HFF-Myc (cell line): ENCODE measurements at regions not wholly inside any gene's neighbourhood (a gene's known extent, or its start where the extent isn't known, plus 50 kb on each side); places are given as distances from the start of the nearest gene placed in this dataset.

Experiments
- DNase-seq: peaks from one replicate; pipeline ENCODE4 v3.0.0-alpha.2; 2011; ENCODE audit warnings: low read depth; ENCODE audit errors: extremely low read depth
- H3K4me3 ChIP-seq: replicated peaks from 2 replicates; pipeline ENCODE4 v1.5.1; 2011; ENCODE audit warnings: low read depth, mild to moderate bottlenecking, control low read depth, low read length
- TF ChIP-seq, protein P1 (sequence below): IDR thresholded peaks from 2 replicates; pipeline ENCODE4 v1.5.1; 2012; ENCODE audit warnings: mild to moderate bottlenecking, low read depth, low read length, control low read depth; ENCODE audit errors: missing control alignments

DNA sequence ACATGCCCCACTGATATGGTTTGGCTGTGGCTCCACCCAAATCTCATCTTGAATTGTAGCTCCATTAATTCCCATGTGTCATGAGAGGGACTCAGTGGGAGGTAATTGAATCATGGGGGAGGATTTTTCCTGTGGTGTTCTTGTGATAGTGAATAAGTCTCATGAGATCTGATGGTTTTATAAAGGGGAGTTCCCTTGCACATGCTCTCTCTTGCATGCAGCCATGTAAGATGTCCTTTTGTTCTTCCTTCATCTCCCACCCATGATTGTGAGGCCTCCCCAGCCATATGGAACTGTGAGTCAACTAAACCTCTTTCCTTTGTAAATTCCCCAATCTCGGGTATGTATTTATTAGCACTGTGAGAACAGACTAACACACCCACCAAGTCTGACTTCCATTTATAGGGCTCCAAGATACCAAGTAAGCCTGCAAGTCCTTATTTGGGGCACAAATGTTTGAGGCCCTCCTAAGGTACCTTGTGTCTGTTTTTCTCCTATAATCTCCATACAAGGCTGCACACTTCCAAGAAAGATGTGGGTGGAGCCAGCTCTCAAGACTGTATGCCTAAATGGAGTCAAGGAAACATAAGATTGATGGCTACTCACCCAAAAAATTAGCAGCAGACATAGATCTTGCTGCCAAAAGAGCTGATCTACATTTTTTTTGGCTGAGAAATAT, 364.7 kb downstream of the TXNL1 start:
- DNase-seq: no peak
- no peak overlapping the region for H3K4me3 ChIP-seq
- TF ChIP-seq, protein P1, sequence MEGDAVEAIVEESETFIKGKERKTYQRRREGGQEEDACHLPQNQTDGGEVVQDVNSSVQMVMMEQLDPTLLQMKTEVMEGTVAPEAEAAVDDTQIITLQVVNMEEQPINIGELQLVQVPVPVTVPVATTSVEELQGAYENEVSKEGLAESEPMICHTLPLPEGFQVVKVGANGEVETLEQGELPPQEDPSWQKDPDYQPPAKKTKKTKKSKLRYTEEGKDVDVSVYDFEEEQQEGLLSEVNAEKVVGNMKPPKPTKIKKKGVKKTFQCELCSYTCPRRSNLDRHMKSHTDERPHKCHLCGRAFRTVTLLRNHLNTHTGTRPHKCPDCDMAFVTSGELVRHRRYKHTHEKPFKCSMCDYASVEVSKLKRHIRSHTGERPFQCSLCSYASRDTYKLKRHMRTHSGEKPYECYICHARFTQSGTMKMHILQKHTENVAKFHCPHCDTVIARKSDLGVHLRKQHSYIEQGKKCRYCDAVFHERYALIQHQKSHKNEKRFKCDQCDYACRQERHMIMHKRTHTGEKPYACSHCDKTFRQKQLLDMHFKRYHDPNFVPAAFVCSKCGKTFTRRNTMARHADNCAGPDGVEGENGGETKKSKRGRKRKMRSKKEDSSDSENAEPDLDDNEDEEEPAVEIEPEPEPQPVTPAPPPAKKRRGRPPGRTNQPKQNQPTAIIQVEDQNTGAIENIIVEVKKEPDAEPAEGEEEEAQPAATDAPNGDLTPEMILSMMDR: no peak

DNA sequence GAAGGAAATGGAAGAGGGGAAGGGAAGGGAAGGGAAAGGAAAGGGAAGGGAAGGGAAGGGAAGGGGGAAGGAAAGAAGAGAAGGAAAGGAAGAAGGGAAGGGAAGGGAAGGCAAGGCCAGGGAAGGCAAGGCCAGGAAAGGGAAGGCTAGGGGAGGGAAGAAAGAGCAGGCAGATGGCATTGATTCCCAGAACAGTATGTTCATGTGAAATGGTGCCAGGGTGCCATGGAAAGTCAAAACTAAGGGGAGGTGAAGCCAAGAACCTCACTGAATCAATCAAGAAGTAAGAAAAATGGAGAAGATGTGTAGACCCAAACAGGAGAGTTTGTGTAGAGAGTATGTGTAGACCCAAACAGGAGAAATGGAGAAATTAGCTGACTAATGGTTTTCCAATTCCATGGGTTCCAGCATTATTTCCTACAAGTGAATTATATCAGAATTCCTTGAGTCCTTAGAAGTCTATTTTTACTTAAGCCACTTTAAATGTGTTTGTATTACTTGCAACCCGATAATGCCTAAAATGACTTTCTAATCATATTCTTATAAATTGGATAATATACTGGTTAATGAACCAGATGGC, 367.6 kb downstream of the TXNL1 start:
- no peak for DNase-seq
- H3K4me3 ChIP-seq: no peak overlapping the region
- TF ChIP-seq, protein P1: no peak

DNA sequence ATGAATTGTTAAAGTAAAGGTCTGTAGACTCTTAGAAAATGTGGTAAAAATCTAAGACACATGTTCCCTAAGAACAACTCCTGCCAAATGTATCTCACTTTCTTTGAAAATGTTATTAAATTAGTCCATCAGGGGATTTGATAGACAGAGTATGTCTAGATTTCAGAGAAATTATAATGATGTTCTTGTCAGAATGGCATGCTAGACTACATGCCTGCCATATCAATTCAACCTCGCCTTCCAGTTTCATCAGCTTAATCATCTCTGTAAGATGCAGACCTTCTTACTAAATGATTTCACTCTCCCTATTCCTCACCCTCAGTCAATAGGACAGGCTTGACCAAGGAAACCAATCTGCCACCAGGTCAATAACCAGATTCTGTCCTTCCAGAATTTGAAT, 368.4 kb downstream of the TXNL1 start:
- no peak overlapping the region for H3K4me3 ChIP-seq

DNA sequence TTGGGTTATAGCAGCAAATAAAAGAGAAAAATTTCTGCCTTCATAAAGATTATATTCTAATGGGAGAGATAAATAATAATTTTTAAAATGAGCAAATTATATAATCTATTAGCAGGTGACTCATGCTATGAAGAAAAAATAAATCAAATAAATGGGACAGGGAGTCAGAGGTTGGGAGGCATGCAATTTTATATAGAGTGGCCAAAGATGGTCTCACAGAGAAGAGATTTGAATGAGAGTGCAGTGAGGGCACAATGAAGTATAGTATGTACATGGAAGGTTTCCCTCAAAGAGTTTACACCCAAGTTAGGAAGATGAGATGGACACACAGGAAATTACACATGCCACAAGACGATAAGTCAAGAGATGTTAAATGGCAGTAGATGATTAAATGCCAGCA, 369.4 kb downstream of the TXNL1 start:
- no peak overlapping the region for H3K4me3 ChIP-seq
- no peak for DNase-seq
- TF ChIP-seq, protein P1: no peak

More for the DNA sequence above, 368.4 kb downstream of the TXNL1 start:
- TF ChIP-seq, protein P1: no peak
- no peak for DNase-seq

DNA sequence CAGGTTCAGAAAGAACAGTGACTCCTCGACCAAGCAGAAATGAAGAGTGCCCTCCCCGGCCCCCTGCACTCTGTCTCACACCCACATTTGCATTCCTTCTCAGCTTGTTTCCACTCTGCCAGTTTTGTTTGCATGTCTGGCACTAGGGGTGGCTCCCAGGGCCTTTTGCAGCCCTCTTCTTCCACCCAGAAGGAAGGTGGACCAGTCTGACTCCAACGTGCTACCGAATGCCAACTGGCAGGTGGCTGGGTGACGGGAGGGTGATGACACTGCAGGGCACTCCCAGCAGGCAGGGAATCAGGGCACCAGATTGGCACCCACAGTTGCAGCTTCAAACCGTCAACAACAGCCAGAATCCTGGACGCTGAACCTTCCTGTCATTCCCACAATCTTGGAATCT, 371.1 kb downstream of the TXNL1 start:
- TF ChIP-seq, protein P1: no peak
- no peak for DNase-seq
- no peak overlapping the region for H3K4me3 ChIP-seq

DNA sequence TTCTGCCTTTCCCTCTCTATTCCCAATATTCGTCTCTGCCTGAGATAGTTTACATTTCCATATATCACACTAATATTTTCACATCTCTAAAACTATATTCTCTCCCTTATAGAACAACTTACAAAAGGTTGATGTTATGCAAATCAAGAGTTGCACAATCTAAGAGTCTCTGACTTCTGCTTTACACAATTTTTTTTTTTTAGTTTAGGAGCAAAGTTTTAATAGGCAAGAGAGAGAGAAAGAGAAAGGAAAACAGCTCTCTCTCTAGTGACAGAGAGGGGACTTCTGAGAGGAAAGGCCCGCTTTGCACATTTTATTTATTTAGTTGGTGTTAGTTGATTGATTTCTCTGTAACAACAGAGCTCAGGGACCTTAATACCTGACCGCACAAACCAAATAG, 380.2 kb downstream of the TXNL1 start:
- TF ChIP-seq, protein P1: no peak
- DNase-seq: no peak

DNA sequence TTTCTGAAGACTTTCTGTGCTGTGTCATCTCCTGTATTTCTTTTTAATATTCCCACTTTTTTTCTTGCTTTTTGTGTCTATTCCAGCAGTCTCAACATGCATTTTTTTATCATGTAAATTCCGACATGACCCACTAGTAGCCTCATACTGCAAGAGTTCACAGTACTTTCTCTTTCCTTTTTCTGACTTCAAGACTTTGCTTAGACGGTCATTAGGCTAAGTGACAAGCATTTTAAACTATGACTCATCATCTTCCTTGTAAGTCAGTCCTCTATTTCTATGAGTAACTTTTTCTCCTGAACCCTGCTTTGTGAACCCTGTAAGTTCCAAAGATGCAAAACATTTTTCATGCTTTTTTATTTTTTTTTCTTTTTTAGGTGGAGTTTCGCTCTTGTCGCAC, 381.2 kb downstream of the TXNL1 start:
- no peak overlapping the region for H3K4me3 ChIP-seq
- no peak for DNase-seq
- TF ChIP-seq, protein P1: no peak

More for the DNA sequence above, 380.2 kb downstream of the TXNL1 start:
- no peak overlapping the region for H3K4me3 ChIP-seq
